LNCaP clone FGC (cell line): ENCODE measurements at regions not wholly inside any gene's neighbourhood (a gene's known extent, or its start where the extent isn't known, plus 50 kb on each side); places are given as distances from the start of the nearest gene placed in this dataset.
"Not testable (repeated sequence)": the region's sequence is repeated elsewhere in the genome, so short reads cannot be mapped to it uniquely, and the experiment has no call there.

ENCODE experiments used
- DNase-seq: peaks from one replicate; pipeline ENCODE4 v3.0.0-alpha.2; 2011; ENCODE audit warnings: low read depth
- H3K4me3 ChIP-seq: 2 replicates; pipeline ENCODE4 v1.5.1; 2011; ENCODE audit warnings: mild to moderate bottlenecking, low read depth, low read length, control low read depth
- TF ChIP-seq, protein P1 (sequence below): IDR thresholded peaks from 2 replicates; pipeline ENCODE4 v1.5.1; 2012; ENCODE audit warnings: mild to moderate bottlenecking; ENCODE audit not compliant: control insufficient read depth, insufficient read depth; ENCODE audit errors: extremely low read depth

DNA sequence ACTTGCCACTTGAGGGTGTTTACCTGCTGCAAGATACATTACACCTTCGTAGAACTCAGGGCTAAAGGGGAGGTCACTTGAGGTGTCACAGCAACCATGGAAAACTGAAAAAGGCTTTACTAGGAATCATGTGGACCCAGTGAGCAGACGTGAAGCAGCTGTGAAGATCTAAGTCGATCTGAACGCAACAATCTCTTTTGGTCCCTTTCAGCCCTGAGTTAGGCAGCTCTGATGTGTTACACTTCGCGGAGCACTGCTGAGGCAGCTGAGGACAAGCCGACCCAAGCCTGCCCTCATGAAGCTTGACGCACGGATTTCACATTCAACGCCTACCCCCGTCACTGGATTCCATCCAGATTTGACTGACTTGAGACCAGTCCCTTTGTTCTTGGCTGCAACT is 75.8 kb upstream of the NPAS2 start:
- H3K4me3 ChIP-seq = no peak overlapping the region
- TF ChIP-seq, protein P1, sequence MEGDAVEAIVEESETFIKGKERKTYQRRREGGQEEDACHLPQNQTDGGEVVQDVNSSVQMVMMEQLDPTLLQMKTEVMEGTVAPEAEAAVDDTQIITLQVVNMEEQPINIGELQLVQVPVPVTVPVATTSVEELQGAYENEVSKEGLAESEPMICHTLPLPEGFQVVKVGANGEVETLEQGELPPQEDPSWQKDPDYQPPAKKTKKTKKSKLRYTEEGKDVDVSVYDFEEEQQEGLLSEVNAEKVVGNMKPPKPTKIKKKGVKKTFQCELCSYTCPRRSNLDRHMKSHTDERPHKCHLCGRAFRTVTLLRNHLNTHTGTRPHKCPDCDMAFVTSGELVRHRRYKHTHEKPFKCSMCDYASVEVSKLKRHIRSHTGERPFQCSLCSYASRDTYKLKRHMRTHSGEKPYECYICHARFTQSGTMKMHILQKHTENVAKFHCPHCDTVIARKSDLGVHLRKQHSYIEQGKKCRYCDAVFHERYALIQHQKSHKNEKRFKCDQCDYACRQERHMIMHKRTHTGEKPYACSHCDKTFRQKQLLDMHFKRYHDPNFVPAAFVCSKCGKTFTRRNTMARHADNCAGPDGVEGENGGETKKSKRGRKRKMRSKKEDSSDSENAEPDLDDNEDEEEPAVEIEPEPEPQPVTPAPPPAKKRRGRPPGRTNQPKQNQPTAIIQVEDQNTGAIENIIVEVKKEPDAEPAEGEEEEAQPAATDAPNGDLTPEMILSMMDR = no peak
- DNase-seq = no peak

DNA sequence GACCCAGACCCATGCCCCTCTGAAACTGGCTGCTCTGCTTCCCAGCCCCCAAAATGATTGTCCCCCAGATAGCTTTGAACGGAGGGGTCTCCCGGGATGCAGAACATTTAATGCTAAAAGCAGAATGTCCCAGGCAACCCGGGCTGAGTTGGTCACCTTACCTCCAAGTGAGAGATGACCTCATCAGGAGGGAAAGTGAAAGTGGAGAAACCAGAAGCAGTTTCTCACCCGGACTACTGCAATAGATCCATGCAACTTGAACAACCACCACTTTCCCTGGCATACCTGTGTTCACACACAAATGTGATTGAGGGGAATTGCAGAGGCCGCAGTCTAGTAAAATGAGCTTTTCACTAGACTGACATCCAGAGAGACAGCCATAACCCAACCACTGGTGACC is 75.3 kb upstream of the NPAS2 start:
- TF ChIP-seq, protein P1 = no peak
- H3K4me3 ChIP-seq = no peak overlapping the region
- no peak for DNase-seq

DNA sequence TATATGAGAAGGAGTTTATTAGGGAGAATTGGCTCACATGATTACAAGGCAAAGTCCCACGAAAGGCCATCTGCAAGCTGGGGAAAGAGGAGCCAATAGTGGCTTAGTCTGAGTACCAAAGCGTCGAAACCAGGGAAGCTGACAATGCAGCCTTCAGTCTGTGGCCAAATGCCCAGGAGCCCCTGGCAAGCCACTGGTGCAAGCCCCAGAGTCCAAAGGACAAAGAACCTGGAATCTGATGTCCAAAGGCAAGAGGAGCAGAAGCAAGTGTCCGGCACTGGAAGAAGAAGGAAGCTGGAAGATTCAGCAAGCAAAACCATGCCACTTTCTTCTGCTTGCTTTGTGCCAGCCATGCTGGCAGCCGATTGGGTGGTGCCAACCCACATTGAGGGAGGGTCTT is 74.3 kb upstream of the NPAS2 start:
- no peak overlapping the region for H3K4me3 ChIP-seq
- DNase-seq = no peak
- TF ChIP-seq, protein P1 = no peak

DNA sequence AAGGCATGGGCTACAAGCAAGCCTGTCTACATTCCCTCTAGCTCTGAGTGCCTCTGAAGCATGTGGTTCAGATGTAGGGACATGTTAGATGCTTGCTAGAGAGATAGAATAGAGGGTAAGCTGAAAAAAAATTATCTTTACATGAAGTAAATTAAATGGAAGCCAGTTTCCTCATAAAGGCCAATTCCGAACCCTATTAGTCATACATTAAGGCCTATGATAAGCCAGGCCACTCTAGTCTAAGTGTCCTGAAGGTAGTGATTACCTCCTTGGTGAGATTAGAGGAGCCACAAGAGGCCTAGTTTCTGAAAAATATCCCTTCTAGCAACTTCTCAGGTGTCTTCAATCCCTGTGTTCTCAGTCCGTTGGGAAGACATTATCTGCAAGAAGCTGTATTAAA is 72.4 kb upstream of the NPAS2 start:
- no peak overlapping the region for H3K4me3 ChIP-seq
- TF ChIP-seq, protein P1 = no peak
- DNase-seq = no peak

DNA sequence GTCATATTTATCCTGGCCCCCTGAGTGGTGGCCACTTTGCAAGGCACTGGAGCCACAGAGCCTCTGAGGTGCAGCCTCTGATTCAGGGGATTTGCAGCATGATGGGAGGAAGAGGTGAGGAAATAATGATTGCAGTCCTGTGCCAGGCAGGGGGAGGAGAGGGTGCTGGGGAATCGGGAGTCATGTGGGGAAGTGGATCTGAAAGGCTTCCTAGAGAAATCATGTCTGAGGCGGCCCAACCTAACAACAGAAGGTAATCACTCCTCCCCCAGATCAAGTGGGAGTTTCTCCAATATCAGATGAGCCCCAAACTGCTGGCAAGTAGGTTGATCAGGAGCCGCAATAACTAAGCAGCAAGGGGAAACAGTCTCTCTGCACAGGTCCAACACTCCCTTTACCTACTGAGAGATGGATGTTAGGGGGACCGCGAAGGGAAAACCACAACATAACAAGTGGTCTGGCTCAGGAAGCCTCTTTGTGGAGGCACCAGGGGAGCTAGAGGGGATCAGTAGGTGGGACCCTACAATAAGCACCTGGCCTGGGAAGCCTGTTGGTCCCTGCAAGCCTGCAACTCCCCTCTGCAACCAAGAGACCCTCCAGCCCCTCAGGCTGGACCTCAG is 71.8 kb upstream of the NPAS2 start:
- no peak for DNase-seq
- TF ChIP-seq, protein P1 = no peak
- H3K4me3 ChIP-seq = no peak overlapping the region

DNA sequence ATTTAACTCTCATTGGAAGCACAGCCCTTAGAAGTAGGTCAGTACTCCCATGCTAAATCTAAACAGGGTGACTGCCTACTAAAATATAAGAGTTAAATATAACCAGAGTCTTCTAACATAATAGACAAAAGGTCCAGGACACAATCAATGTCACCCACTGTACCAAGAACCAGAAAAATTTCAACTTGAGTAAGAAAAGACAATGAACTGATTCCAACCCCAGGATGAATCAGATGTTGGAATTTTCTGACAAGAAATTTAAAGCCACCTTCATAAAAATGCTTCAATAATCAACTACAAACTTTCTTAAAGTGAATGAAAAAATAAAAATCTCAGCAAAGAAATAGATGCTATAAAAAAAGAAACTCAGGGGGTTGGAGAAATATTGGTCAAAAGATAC is 71.3 kb upstream of the NPAS2 start:
- DNase-seq = no peak
- no peak overlapping the region for H3K4me3 ChIP-seq
- TF ChIP-seq, protein P1 = no peak

DNA sequence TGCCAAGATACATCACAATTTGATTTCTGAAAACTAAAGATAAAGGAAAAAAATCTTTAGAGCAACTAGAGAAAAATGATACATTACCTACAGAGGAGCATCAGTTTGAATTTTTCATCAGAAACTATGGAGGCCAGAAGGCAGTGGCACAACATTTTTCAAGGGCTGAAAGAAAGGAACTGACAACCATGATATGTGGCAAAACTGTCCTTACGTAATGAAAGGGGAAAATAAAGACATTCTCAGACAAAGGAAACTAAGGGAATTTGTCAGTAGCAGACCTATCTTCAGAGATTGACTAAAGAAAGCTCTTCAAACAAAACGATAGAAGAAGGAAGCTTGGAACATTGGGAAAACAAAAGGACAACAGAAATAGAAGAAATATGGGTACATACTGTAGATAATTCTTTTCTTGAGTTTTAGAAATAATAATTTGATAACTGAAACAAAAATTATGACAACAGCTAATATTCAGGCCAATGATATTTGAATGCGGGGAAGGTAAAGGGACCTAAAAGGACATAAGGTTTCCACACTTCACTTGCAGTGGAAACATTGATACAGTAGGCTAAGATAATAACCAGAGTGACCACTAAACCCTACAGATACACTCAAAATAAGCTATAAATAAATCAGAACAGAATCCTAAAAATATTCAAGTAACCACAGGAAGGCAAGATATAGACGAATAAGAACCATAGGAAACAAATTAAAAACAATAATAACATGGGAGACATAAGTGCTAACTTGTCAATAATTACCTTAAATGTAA is 70.0 kb upstream of the NPAS2 start:
- TF ChIP-seq, protein P1 = no peak
- no peak for DNase-seq
- H3K4me3 ChIP-seq = no peak overlapping the region

DNA sequence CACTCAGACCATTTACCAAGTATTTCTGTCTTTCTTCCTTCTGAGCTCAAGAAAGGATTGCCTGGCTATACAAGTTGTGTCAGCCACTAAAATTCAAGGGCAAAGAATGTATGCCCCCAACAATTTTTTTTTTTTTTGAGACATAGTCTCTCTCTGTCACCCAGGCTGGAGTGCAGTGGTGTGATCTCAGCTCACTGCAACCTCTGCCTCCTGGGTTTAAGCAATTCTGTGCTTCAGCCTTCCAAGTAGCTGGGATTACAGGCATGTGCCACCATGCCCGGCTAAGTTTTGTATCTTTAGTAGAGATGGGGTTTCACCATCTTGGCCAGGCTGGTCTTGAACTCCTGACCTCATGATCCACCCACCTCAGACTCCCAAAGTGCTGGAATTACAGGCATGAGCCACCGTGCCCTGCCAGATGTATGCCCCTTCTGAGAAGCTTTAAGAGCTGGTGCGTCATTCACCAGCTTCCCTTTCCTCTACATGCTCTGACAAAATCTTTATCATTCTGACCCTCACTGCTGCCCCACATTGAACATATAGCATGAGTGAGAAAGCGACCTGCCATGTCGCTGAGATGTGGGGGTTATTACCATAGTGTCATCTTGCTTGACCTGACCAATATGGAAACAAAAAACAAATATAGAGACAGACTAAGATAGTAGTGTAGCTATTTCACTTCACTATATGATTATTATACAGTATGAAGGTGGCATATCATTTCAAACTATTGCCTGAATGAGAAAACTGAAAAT is 67.9 kb upstream of the NPAS2 start:
- not testable (repeated sequence) for DNase-seq, H3K4me3 ChIP-seq
